K562 (cell line): ENCODE measurements at regions not wholly inside any gene's neighbourhood (a gene's known extent, or its start where the extent isn't known, plus 50 kb on each side); places are given as distances from the start of the nearest gene placed in this dataset.

ENCODE experiments used
- ATF1 ChIP-seq, 2 experiments: fragments of 450-650 bp in 1 of 2; IDR thresholded peaks; 2 replicates each; pipeline ENCODE4 v1.6.1; 2016; ENCODE audit warnings: missing compliant biosample characterization in 1 of 2, missing genetic modification characterization in 1 of 2
- ATF7 ChIP-seq: fragments of 450-650 bp; IDR thresholded peaks from 2 replicates; pipeline ENCODE4 v1.7.1; 2014; ENCODE audit warnings: mild to moderate bottlenecking, moderate library complexity
- ZBTB11 ChIP-seq, 3 experiments: fragments of 200-800 bp in 1 of 3; fragments of 250-450 bp in 1 of 3; fragments of 450-650 bp in 1 of 3; sonication (Bioruptor Pico) in 1 of 3; sonication (Bioruptor generic) in 1 of 3; formaldehyde crosslinking in 1 of 3; IDR thresholded peaks; 2 replicates each; pipeline versions ENCODE4 v1.6.1 to v1.8.0; 2016 to 2022; ENCODE audit warnings: mild to moderate bottlenecking in 2 of 3, missing genetic modification characterization in 2 of 3, missing compliant biosample characterization in 1 of 3, moderate library complexity in 1 of 3
- ZNF311 ChIP-seq: fragments of 250-450 bp; sonication (Bioruptor Pico); IDR thresholded peaks from 2 replicates; pipeline ENCODE4 v1.4.0; 2020; ENCODE audit warnings: mild to moderate bottlenecking, moderate library complexity
- ZNF431 ChIP-seq: sonication (generic); formaldehyde crosslinking; IDR thresholded peaks from 2 replicates; pipeline ENCODE4 v1.8.0; 2022; ENCODE audit warnings: mild to moderate bottlenecking, missing genetic modification reagents

GRCh38 chr5:97919719-97920118 lies 736.7 kb upstream of the RIOK2 start:
- no peak for TF ChIP-seq ATF7
- TF ChIP-seq ATF1 (CRISPR knock-in tag; IDR thresholded peaks at IDR 0.05), result no peak
- TF ChIP-seq ATF1 (tag; IDR thresholded peaks at IDR 0.05), result no peak
- no peak for TF ChIP-seq ZNF311
- TF ChIP-seq ZBTB11 (CRISPR knock-in tag; IDR thresholded peaks at IDR 0.05), result no peak
- TF ChIP-seq ZNF431 (CRISPR knock-in tag), result no peak
